MM.1S (cell line): ENCODE measurements at regions not wholly inside any gene's neighbourhood (a gene's known extent, or its start where the extent isn't known, plus 50 kb on each side); places are given as distances from the start of the nearest gene placed in this dataset.

Experiments used
- DNase-seq: peaks from one replicate; pipeline ENCODE4 v3.0.0-alpha.2; 2015
- H2AFZ ChIP-seq: fragments of 300-600 bp; sonication (generic); 2 replicates; pipeline ENCODE4 v1.6.0; 2016; ENCODE audit warnings: antibody characterized with exemption, low read length
- H3F3A ChIP-seq: fragments of 300-600 bp; sonication (generic); 2 replicates; pipeline ENCODE4 v1.6.1; 2016; ENCODE audit warnings: mild to moderate bottlenecking, antibody characterized with exemption, low read length, moderate library complexity, mixed read lengths; ENCODE audit not compliant: insufficient read depth
- H3K27ac ChIP-seq: fragments of 300-600 bp; sonication (generic); 2 replicates; pipeline ENCODE4 v1.5.1; 2016; ENCODE audit warnings: mild to moderate bottlenecking, low read length
- H3K27me3 ChIP-seq: fragments of 300-600 bp; sonication (generic); replicated peaks from 2 replicates; pipeline ENCODE4 v1.6.0; 2016; ENCODE audit warnings: low read length; ENCODE audit not compliant: insufficient read depth
- H3K36me3 ChIP-seq: fragments of 300-600 bp; sonication (generic); replicated peaks from 2 replicates; pipeline ENCODE4 v1.6.1; 2016; ENCODE audit warnings: mild to moderate bottlenecking, low read length, mixed read lengths; ENCODE audit not compliant: insufficient read depth
- H3K4me1 ChIP-seq: fragments of 300-600 bp; sonication (generic); 2 replicates; pipeline ENCODE4 v1.6.1; 2016; ENCODE audit warnings: low read length, mixed read lengths
- H3K4me2 ChIP-seq: fragments of 300-600 bp; sonication (generic); 2 replicates; pipeline ENCODE4 v1.6.0; 2016; ENCODE audit warnings: low read depth, low read length
- H3K4me3 ChIP-seq: fragments of 300-600 bp; sonication (generic); 2 replicates; pipeline ENCODE4 v1.5.1; 2016; ENCODE audit warnings: low read length, mixed read lengths
- H3K79me2 ChIP-seq: fragments of 300-600 bp; sonication (generic); 2 replicates; pipeline ENCODE4 v1.6.1; 2016; ENCODE audit warnings: mixed run types, low read length, mixed read lengths
- H3K9ac ChIP-seq: fragments of 300-600 bp; sonication (generic); 2 replicates; pipeline ENCODE4 v1.6.1; 2016; ENCODE audit warnings: low read length, mixed read lengths
- H3K9me2 ChIP-seq: fragments of 300-600 bp; sonication (generic); replicated peaks from 2 replicates; pipeline ENCODE4 v1.6.1; 2016; ENCODE audit warnings: mild to moderate bottlenecking, low read length, mixed read lengths; ENCODE audit not compliant: insufficient read depth
- H3K9me3 ChIP-seq: fragments of 300-600 bp; sonication (generic); replicated peaks from 2 replicates; pipeline ENCODE4 v1.6.1; 2016; ENCODE audit warnings: mild to moderate bottlenecking, low read length, mixed read lengths; ENCODE audit not compliant: insufficient read depth
- H4K20me1 ChIP-seq: fragments of 300-600 bp; sonication (generic); 2 replicates; pipeline ENCODE4 v1.6.1; 2016; ENCODE audit warnings: mild to moderate bottlenecking, low read length, moderate library complexity, mixed read lengths; ENCODE audit not compliant: insufficient read depth
- CTCF ChIP-seq: fragments of 300-600 bp; sonication (generic); IDR thresholded peaks from 2 replicates; pipeline ENCODE4 v1.5.1; 2016; ENCODE audit warnings: antibody characterized with exemption, low read length, mixed read lengths
- EZH2 ChIP-seq: fragments of 300-600 bp; sonication (generic); optimal IDR thresholded peaks from 2 replicates; pipeline ENCODE3; 2017; ENCODE audit warnings: low read depth, mild to moderate bottlenecking, antibody characterized with exemption, low read length, mixed read lengths
- EZH2phosphoT487 ChIP-seq: fragments of 300-600 bp; sonication (generic); IDR thresholded peaks from 2 replicates; pipeline ENCODE4 v1.6.1; 2018; ENCODE audit warnings: antibody characterized with exemption, low read length

- H2AFZ ChIP-seq: no peak overlapping the region
- H3K27me3 ChIP-seq: no peaks in the 10 kb centered on the region
- no peak for TF ChIP-seq EZH2phosphoT487
- TF ChIP-seq CTCF: no peak
- TF ChIP-seq EZH2: no peak
- H3K36me3 ChIP-seq: no peaks in the 10 kb centered on the region
- H3F3A ChIP-seq: no peaks in the 10 kb centered on the region
- H3K79me2 ChIP-seq: no peaks in the 10 kb centered on the region
- no peaks in the 10 kb centered on the region for H3K9me2 ChIP-seq
- H3K9me3 ChIP-seq: no peaks in the 10 kb centered on the region
- H3K4me1 ChIP-seq: no peaks in the 10 kb centered on the region
- no peaks in the 10 kb centered on the region for H4K20me1 ChIP-seq
- no peak overlapping the region for H3K9ac ChIP-seq
- no peak overlapping the region for H3K4me2 ChIP-seq
- no peak overlapping the region for H3K4me3 ChIP-seq
- no peak overlapping the region for H3K27ac ChIP-seq
- no peak for DNase-seq
Observed at GRCh38 chr18:59802031-59802430, 97.8 kb upstream of the PMAIP1 start.

GRCh38 chr18:59801576-59801975 is 98.2 kb upstream of the PMAIP1 start:
- Histone ChIP-seq H2AFZ (no peak overlapping the region), H3K4me3 (no peak overlapping the region), H4K20me1 (no peaks in the 10 kb centered on the region), H3K9me2 (no peaks in the 10 kb centered on the region), H3K9me3 (no peaks in the 10 kb centered on the region), H3K36me3 (no peaks in the 10 kb centered on the region), H3K4me2 (no peak overlapping the region), H3F3A (no peaks in the 10 kb centered on the region), H3K27me3 (no peaks in the 10 kb centered on the region), H3K4me1 (no peaks in the 10 kb centered on the region), H3K79me2 (no peaks in the 10 kb centered on the region), H3K9ac (no peak overlapping the region), H3K27ac (no peak overlapping the region)
- TF ChIP-seq CTCF: no peak
- no peak for TF ChIP-seq EZH2phosphoT487
- no peak for TF ChIP-seq EZH2
- no peak for DNase-seq

- no peak for DNase-seq
- Histone ChIP-seq H4K20me1 (no peaks in the 10 kb centered on the region), H3K27ac (no peak overlapping the region), H3K79me2 (no peaks in the 10 kb centered on the region), H3K9me3 (no peaks in the 10 kb centered on the region), H2AFZ (no peak overlapping the region), H3K4me3 (no peak overlapping the region), H3K36me3 (no peaks in the 10 kb centered on the region), H3K4me1 (no peaks in the 10 kb centered on the region), H3F3A (no peaks in the 10 kb centered on the region), H3K9ac (no peak overlapping the region), H3K4me2 (no peak overlapping the region), H3K27me3 (no peaks in the 10 kb centered on the region), H3K9me2 (no peaks in the 10 kb centered on the region)
- TF ChIP-seq EZH2 (no peak), EZH2phosphoT487 (no peak), CTCF (no peak)
Observed at GRCh38 chr18:59800897-59801296, 98.9 kb upstream of the PMAIP1 start.
